GM13977 (cell line): ENCODE measurements at regions not wholly inside any gene's neighbourhood (a gene's known extent, or its start where the extent isn't known, plus 50 kb on each side); places are given as distances from the start of the nearest gene placed in this dataset.
"Not testable (repeated sequence)": the region's sequence is repeated elsewhere in the genome, so short reads cannot be mapped to it uniquely, and the experiment has no call there.

ENCODE experiments used
- DNase-seq: peaks from one replicate; pipeline ENCODE4 v3.0.0; 2012; ENCODE audit warnings: low spot score
- CTCF ChIP-seq: IDR thresholded peaks from 2 replicates; pipeline ENCODE4 v1.5.1; 2012; ENCODE audit warnings: mild to moderate bottlenecking, control low read depth; ENCODE audit not compliant: insufficient read depth; ENCODE audit errors: extremely low read depth, missing control alignments
- in situ Hi-C: fragments of 300-500 bp; cut with MboI; formaldehyde crosslinking; loops from one replicate; pipeline ENCODE4 v1.12.0; 2022; ENCODE audit warnings: low sequenced_read_pairs, low pct_unique_long_range_greater_than_20kb, mixed read lengths, inconsistent platforms; ENCODE audit not compliant: unreplicated experiment

GRCh38 chr7:57653262-57653830, 203.4 kb downstream of the ZNF716 start:
- in situ Hi-C loops, result no loop called here
- no peak for DNase-seq
- no peak for TF ChIP-seq CTCF

- DNase-seq, result peak; percentile 3
- in situ Hi-C loops, result not testable (repeated sequence)
Measured at GRCh38 chr7:57655156-57655871, 205.3 kb downstream of the ZNF716 start.

GRCh38 chr7:57659226-57659625, 209.2 kb downstream of the ZNF716 start:
- DNase-seq, in situ Hi-C loops: not testable (repeated sequence)

GRCh38 chr7:57676928-57677327, 227.0 kb downstream of the ZNF716 start:
- DNase-seq, in situ Hi-C loops: not testable (repeated sequence)

DNA sequence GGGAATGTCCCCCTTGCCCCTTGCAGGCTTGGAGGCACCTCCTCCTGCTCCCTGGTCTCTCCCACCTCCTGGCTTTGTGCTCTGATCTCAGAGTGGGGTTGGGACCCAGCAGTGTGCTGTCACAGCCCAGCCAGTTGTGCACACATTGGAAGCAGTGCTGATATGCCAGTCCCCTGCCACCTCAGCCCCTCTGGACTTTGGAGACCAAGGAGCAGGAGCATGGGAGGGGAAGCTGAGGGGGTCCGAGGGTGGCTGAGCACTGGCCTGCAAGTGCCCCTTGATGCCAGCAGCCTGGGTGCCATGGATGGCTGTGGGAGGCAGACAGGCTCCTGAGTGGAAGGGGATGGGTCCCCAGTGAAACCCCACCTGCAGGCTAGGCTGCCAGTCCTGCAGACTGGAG, 235.4 kb downstream of the ZNF716 start:
- no peak for TF ChIP-seq CTCF
- DNase-seq, result no peak
- in situ Hi-C loops, result no loop called here
